NCI-H526 treated with DMSO at 0.1 percent for 48 hours (cell line): ENCODE measurements at regions not wholly inside any gene's neighbourhood (a gene's known extent, or its start where the extent isn't known, plus 50 kb on each side); places are given as distances from the start of the nearest gene placed in this dataset.

ENCODE experiments used
- DNase-seq: peaks from one replicate; lab custom pipeline; 2025; lab: John Stamatoyannopoulos, UW

- no peak for DNase-seq
These were observed 2896.3 kb upstream of the PCDH20 start for GRCh38 chr13:64311948-64312347.

DNA sequence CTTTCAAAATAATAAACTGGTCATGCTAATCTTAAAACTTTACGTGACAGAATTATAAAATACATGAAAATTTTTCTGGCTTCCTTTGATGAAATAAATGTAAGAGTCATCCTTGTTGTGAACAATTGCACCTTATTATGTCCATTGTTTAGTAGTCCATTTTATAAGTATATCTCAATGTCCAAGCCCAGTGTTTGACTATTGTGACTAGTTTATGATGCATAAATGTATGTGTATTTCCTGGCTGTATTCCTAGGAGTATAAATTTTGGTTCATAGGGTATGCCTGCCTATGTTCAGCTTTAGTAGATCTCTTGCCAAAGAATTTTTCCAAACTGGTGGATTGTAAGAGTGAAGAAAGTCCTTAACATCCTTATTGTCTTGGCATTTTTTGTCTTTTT is 2895.5 kb upstream of the PCDH20 start:
- DNase-seq = no peak

DNA sequence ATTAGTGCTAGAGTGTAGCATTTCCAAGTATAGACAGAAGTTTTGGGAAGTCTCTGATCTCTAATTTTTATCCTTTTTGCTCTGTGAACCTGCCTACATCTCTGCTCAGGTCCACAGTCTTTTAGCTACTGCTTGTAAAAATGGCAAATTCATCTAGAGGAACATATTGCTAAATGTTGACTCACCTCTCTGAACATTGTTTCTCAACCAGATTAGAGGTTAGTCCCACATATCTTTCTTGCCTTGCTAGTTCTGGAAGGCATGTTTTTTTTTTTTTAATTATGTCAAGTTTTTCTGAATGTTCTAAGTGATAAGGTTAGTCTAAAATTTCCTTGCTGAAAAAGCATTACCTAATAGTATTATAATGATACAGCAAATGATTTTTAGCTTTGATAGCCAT is 2889.6 kb upstream of the PCDH20 start:
- no peak for DNase-seq

DNA sequence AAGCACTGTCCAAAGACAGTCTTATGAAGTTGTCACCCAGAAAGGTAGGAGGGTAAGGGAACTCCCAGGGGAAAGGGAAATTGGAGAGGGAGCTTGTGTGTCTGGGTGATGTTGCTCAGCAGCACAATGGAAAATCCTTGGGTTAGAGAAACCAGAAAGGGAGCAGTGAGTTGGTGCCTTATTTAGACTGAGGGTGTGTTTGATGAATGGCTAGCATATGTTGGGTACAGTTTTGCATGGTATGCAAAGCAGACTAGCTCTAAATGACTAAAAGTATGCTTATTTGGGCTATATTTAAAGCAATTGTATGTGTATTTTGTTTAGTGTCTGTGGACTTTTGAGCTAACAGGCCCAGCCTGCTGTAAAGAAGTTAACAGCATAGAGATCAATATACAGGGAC is 2884.6 kb upstream of the PCDH20 start:
- peak; percentile 80 for DNase-seq

DNA sequence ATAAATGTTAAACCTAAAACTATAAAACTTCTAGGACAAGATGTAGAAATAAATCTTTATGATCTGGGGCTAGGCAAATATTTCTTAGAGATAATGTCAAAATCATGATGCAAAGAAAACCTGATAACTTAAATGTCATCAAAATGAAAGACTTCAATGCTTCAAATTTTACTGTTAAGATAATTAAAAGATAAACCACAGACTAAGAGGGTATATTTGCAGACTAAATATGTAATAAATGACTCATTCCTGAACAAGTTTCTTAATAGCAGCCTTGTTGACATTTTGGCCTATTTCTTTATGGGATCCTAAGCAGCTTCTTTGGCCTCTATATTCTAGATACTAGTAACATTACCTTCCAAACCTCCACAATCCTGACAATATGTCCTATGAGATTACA is 2878.3 kb upstream of the PCDH20 start:
- no peak for DNase-seq

DNA sequence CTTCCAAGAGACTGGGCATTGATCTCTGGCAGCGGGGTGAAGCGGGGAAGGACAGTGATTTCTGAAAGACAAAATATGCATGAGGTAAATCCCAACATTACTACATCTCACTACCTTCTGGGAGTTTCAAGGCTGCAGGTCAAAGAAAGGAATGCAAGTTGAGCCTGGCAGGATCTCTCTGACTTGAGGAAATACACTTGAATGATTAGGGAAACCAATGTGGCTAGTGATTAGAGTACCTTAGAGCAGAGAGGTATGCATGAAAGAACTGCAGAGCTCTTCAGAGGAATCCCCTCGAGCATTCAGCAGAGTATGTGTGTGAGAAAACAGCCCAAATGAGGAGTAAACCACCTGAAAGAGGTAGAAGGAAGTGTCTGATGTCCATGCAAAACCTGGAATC is 2874.1 kb upstream of the PCDH20 start:
- DNase-seq = no peak

DNA sequence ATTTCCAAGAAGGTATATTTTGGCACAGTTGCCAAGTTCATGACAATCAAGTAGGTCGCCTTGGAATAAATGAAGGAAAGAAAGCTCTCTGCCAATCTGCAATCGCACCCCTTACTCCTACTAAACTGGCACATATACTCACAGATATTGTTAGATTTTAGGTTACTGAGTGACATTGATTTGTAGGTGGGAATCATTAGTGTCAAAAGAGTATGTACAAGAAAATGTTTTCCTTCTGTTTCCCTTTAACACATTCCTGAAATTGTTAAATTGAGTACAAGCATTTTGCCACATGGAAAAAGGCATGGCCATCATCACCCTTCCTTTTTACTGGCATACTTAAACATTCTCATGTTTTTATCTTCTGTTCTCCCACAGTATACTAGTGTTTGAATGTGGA is 2868.3 kb upstream of the PCDH20 start:
- DNase-seq = no peak

DNA sequence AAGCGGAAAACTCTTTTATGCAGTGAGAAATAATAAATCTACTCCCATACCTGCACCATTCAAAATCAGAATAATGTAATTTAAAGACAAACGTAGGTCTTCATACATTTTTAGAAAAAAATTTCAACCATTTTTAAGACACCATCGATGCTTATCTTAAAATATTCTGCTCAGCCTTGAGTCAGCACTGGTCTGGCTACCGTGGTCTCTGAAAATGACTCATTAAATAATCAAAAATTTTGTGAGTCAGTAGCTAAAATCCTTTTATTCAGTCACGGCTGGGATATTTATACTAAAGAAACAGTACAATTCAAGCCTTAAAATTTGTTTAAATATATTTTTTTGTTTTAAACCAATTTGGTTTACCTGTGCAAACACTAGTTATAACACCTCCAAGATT is 2862.8 kb upstream of the PCDH20 start:
- DNase-seq = no peak

DNA sequence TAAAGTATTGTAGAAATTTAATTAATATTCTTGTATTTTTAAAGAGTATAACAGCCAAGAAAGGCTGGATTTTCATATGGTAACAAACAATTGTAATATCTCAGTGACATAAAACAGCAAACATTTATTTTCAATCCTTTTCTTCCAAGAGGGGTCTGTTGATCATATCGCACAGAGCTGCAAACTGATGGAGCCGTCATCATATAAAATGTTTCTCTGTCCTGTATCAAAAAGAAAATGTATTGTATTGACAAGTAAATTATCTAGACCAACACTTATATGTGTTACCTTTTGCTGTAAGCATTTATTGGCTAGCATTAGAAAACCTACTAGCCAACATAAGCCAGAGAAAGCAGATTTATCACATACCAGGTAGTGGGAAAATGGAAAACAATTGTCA is 2861.4 kb upstream of the PCDH20 start:
- DNase-seq = no peak

DNA sequence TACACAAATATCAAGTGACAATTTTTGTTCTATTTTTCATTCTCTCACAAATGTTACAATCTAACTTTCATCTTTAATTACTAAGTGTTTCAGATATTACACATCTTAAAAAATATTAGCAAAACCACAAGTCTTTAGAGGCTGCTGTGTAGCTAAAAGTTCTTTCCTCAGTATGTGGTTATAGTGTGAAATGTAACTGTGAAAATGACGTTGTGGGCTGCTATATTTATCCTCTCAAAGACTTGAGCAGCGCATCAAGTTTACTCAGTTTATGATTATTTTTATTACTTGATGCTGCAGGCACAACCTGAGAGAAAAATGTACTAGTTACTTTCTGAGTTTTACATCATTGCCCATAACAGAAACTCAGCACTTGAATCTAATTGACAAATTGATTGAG is 2860.6 kb upstream of the PCDH20 start:
- no peak for DNase-seq

DNA sequence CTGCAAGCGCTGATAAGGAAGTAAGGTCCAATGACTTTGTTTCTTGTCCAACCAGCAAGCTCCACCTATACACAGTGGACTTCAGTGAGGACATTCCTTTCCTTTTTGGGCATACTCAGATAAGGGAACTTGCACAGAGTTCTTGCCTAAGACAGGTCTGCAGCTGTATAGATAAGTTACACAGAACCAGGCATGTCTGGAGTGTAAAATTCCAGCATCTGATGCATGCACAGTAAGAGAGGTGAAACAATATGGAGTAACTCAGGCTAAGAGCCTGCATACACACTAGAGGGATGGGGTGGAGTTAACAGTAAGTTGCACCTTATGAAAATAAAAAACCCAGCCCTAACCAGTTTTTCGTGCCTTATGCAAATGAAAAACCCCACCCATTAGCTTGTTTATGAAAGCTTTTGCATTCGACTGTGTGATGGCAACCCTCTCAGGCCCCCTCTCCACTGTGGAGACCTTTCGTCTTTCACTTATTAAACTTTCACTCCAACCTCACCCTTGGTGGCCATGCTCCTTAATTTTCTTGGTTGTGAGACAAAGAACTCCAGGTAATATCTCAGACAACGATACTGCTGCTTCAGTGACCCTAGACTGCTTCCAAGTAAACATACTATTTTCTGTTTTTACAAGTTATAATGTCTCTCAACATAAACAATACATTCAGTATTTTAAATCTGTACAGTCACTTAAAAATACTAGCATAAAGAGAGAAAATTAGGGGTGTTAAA is 2859.0 kb upstream of the PCDH20 start:
- no peak for DNase-seq

DNA sequence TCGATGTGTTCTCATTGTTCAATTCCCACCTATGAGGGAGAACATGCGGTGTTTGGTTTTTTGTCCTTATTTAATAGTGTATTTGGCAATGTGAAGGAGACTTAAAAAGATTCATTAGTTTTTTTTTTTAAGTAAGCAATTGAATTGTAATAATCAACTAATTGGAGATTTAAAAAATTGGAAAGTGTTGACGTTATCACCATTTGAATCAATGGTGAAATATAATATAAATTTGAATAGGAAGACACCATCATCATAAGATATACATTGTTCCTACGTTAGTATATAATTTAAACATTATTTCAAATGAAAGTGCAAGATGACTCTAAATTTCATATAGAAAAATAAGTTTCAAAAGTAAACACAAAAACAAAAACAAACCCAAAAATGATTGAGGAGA is 2858.1 kb upstream of the PCDH20 start:
- no peak for DNase-seq

- no peak for DNase-seq
These were observed 2857.0 kb upstream of the PCDH20 start for GRCh38 chr13:64272681-64273080.

GRCh38 chr13:64266024-64266423 is 2850.4 kb upstream of the PCDH20 start:
- no peak for DNase-seq

GRCh38 chr13:64263285-64263684 is 2847.6 kb upstream of the PCDH20 start:
- no peak for DNase-seq

- DNase-seq = no peak
These were observed 2841.1 kb upstream of the PCDH20 start for GRCh38 chr13:64256751-64257150.

- no peak for DNase-seq
These were observed 2840.3 kb upstream of the PCDH20 start for GRCh38 chr13:64255988-64256387.

GRCh38 chr13:64248371-64249065 is 2832.9 kb upstream of the PCDH20 start:
- DNase-seq = no peak

DNA sequence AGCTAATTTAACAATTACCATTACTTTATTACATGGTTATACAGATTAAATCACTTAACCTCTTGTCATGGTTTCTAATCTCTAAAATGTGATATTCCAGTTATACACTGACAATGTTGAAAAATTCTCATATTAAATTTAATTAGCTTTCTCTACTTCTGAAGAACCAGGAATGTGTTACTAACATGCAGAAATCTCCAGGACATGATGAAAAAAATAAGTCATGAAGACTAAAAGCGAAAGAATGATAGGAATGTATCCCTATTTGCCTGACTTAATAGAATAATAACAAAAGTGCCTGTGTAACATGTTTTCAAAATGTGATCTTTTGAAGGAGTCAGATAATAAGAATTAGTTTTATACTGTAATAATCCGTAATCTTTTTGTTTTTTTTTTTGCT is 2823.7 kb upstream of the PCDH20 start:
- DNase-seq = no peak

- DNase-seq = no peak
These were observed 2818.6 kb upstream of the PCDH20 start for GRCh38 chr13:64234255-64234654.

DNA sequence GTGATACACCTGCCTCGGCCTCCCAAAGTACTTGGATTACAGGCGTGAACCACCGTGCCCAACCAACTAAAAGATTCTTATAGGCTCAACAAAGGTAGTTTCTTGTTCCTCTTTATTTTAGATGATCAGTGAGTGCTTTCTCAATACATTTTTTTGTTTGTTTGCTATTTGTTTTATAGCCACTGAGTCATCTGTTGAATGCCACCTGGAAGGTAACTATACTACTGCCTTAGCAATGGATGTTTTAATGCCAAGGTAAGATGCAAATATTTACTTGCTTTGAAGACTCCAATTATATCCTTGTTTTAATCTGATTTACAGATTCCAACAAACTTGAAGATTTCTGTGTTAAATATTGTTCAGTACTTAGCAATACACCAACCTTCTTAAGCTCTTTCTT is 2807.4 kb upstream of the PCDH20 start:
- DNase-seq = no peak

- DNase-seq = no peak
These were observed 2791.0 kb upstream of the PCDH20 start for GRCh38 chr13:64206430-64207225.

GRCh38 chr13:64202517-64202916 is 2786.9 kb upstream of the PCDH20 start:
- no peak for DNase-seq
